Trophoblast cell (in vitro differentiated cells and primary cell): ENCODE measurements at regions not wholly inside any gene's neighbourhood (a gene's known extent, or its start where the extent isn't known, plus 50 kb on each side); places are given as distances from the start of the nearest gene placed in this dataset.

Experiments used
- DNase-seq, 2 donors: peaks; one replicate each; pipeline ENCODE4 v3.0.0-alpha.2; 2016
- H2AFZ ChIP-seq: 2 replicates; pipeline ENCODE4 v1.6.1; 2013; ENCODE audit warnings: low read length, moderate library complexity, mild to moderate bottlenecking; ENCODE audit not compliant: insufficient read depth, poor library complexity
- H2AK5ac ChIP-seq: 2 replicates; pipeline ENCODE4 v1.6.1; 2013; ENCODE audit warnings: mild to moderate bottlenecking, low read length
- H2BK120ac ChIP-seq: 2 replicates; pipeline ENCODE4 v1.6.1; 2013; ENCODE audit warnings: low read length, mild to moderate bottlenecking, moderate library complexity; ENCODE audit not compliant: insufficient read depth, poor library complexity
- H2BK12ac ChIP-seq: 2 replicates; pipeline ENCODE4 v1.6.1; 2013; ENCODE audit warnings: mild to moderate bottlenecking, low read length, moderate library complexity
- H2BK5ac ChIP-seq: 2 replicates; pipeline ENCODE4 v1.6.1; 2013; ENCODE audit warnings: low read length, low read depth, moderate library complexity, mild to moderate bottlenecking; ENCODE audit not compliant: poor library complexity
- H3K14ac ChIP-seq: 2 replicates; pipeline ENCODE4 v1.6.1; 2013; ENCODE audit warnings: mild to moderate bottlenecking, low read length
- H3K18ac ChIP-seq: 2 replicates; pipeline ENCODE4 v1.6.1; 2013; ENCODE audit warnings: mild to moderate bottlenecking, low read length
- H3K23ac ChIP-seq: 2 replicates; pipeline ENCODE4 v1.6.1; 2013; ENCODE audit warnings: low read length
- H3K27ac ChIP-seq: 2 replicates; pipeline ENCODE4 v1.5.1; 2013; ENCODE audit warnings: low read depth, mild to moderate bottlenecking, inconsistent platforms, low read length, moderate library complexity
- H3K27me3 ChIP-seq: 2 replicates; pipeline ENCODE4 v1.6.1; 2013; ENCODE audit warnings: inconsistent platforms, mild to moderate bottlenecking, low read length, moderate library complexity; ENCODE audit not compliant: insufficient read depth
- H3K36me3 ChIP-seq, 2 experiments: 1 replicate in 1 of 2; 2 replicates in 1 of 2; pipeline ENCODE4 v1.6.1; 2013; ENCODE audit warnings: low read length in 2 of 2, mild to moderate bottlenecking in 2 of 2, moderate library complexity in 1 of 2; ENCODE audit not compliant: insufficient read depth in 2 of 2, control insufficient read depth in 1 of 2
- H3K4ac ChIP-seq: 2 replicates; pipeline ENCODE4 v1.6.1; 2013; ENCODE audit warnings: low read depth, mild to moderate bottlenecking, low read length, moderate library complexity
- H3K4me1 ChIP-seq, 2 experiments: 1 replicate in 1 of 2; 2 replicates in 1 of 2; pipeline ENCODE4 v1.6.1; 2013; ENCODE audit warnings: low read length in 2 of 2, mild to moderate bottlenecking in 2 of 2, moderate library complexity in 1 of 2; ENCODE audit not compliant: insufficient read depth in 2 of 2, control insufficient read depth in 1 of 2
- H3K4me2 ChIP-seq: 2 replicates; pipeline ENCODE4 v1.6.1; 2013; ENCODE audit warnings: inconsistent platforms, mild to moderate bottlenecking, low read length, moderate library complexity
- H3K4me3 ChIP-seq: 2 replicates; pipeline ENCODE4 v1.5.1; 2013; ENCODE audit warnings: mild to moderate bottlenecking, low read depth, low read length, inconsistent platforms
- H3K79me1 ChIP-seq: one replicate; pipeline ENCODE4 v1.6.1; 2013; ENCODE audit warnings: low read length
- H3K79me2 ChIP-seq: 2 replicates; pipeline ENCODE4 v1.6.1; 2013; ENCODE audit warnings: low read length, mild to moderate bottlenecking; ENCODE audit not compliant: control insufficient read depth, insufficient read depth, poor library complexity
- H3K9ac ChIP-seq: 2 replicates; pipeline ENCODE4 v1.6.1; 2013; ENCODE audit warnings: mild to moderate bottlenecking, low read length
- H3K9me3 ChIP-seq: 2 replicates; pipeline ENCODE4 v1.6.1; 2013; ENCODE audit warnings: low read depth, mild to moderate bottlenecking, control low read depth, inconsistent platforms, low read length; ENCODE audit not compliant: insufficient read depth
- H4K12ac ChIP-seq: 2 replicates; pipeline ENCODE4 v1.6.1; 2013; ENCODE audit warnings: low read depth, mild to moderate bottlenecking, low read length, moderate library complexity
- H4K8ac ChIP-seq: 2 replicates; pipeline ENCODE4 v1.6.1; 2013; ENCODE audit warnings: low read depth, mild to moderate bottlenecking, low read length, moderate library complexity
- H4K91ac ChIP-seq: one replicate; pipeline ENCODE4 v1.6.1; 2013; ENCODE audit warnings: low read depth, mild to moderate bottlenecking, low read length, moderate library complexity
- WGBS: extraction: QIAGEN DNeasy Blood & Tissue Kit; methylation state at CpG from one replicate; pipeline ENCODE4 v1.1.7; 2013; ENCODE audit warnings: missing lambda C conversion rate; ENCODE audit not compliant: insufficient read length, insufficient coverage; ENCODE audit errors: extremely low coverage; 5-methylcytosine and 5-hydroxymethylcytosine counted together

GRCh38 chr17:77657839-77658238 lies 300.7 kb upstream of the TNRC6C start:
- Histone ChIP-seq H3K27ac (no peak overlapping the region), H3K79me1 (no peaks in the 10 kb centered on the region), H4K12ac (no peak overlapping the region), H2BK120ac (no peak overlapping the region), H2AFZ (no peak overlapping the region), H4K91ac (no peak overlapping the region), H4K8ac (no peak overlapping the region), H3K9ac (no peak overlapping the region), H3K23ac (no peak overlapping the region), H3K14ac (no peak overlapping the region), H3K27me3 (no peaks in the 10 kb centered on the region), H3K4me1 (no peaks in the 10 kb centered on the region), H3K4ac (no peak overlapping the region), H3K36me3 (no peaks in the 10 kb centered on the region), H3K4me3 (no peak overlapping the region), H2BK12ac (no peak overlapping the region), H3K4me2 (no peak overlapping the region), H2BK5ac (no peak overlapping the region), H3K79me2 (no peaks in the 10 kb centered on the region), H3K18ac (no peak overlapping the region), H2AK5ac (no peak overlapping the region), H3K9me3 (peaks cover 1% of the 10 kb centered on the region)
- no peak for DNase-seq
- WGBS, result no CpG with 5 or more reads among the region's 6 CpGs

- Histone ChIP-seq H3K9ac (no peak overlapping the region), H3K27ac (no peak overlapping the region), H3K18ac (no peak overlapping the region), H4K91ac (no peak overlapping the region), H2BK120ac (no peak overlapping the region), H3K9me3 (peaks cover 5% of the 10 kb centered on the region), H2BK12ac (no peak overlapping the region), H3K23ac (no peak overlapping the region), H3K4me3 (no peak overlapping the region), H3K4me2 (no peak overlapping the region), H3K27me3 (no peaks in the 10 kb centered on the region), H4K12ac (no peak overlapping the region), H3K79me1 (no peaks in the 10 kb centered on the region), H3K4me1 (no peaks in the 10 kb centered on the region), H2AFZ (no peak overlapping the region), H3K79me2 (no peaks in the 10 kb centered on the region), H3K14ac (no peak overlapping the region), H4K8ac (no peak overlapping the region), H3K4ac (no peak overlapping the region), H2BK5ac (no peak overlapping the region), H2AK5ac (no peak overlapping the region), H3K36me3 (no peaks in the 10 kb centered on the region)
- WGBS, result no CpG with 5 or more reads among the region's 4 CpGs
- no peak for DNase-seq
Observed at GRCh38 chr17:77660524-77660923, 298.0 kb upstream of the TNRC6C start.

- H2BK5ac ChIP-seq, result no peak overlapping the region
- H2BK120ac ChIP-seq, result no peak overlapping the region
- no peaks in the 10 kb centered on the region for H3K79me2 ChIP-seq
- no peak overlapping the region for H3K4me3 ChIP-seq
- no peak overlapping the region for H3K4me2 ChIP-seq
- DNase-seq, result no peak
- no peak overlapping the region for H4K8ac ChIP-seq
- no peak overlapping the region for H2AFZ ChIP-seq
- H2AK5ac ChIP-seq, result no peak overlapping the region
- WGBS, result no CpG with 5 or more reads among the region's 4 CpGs
- no peaks in the 10 kb centered on the region for H3K27me3 ChIP-seq
- no peak overlapping the region for H4K12ac ChIP-seq
- H3K9me3 ChIP-seq, result peaks cover 5% of the 10 kb centered on the region
- no peak overlapping the region for H3K18ac ChIP-seq
- no peaks in the 10 kb centered on the region for H3K36me3 ChIP-seq
- H3K79me1 ChIP-seq, result no peaks in the 10 kb centered on the region
- H3K9ac ChIP-seq, result no peak overlapping the region
- H3K27ac ChIP-seq, result no peak overlapping the region
- no peak overlapping the region for H3K14ac ChIP-seq
- H3K4me1 ChIP-seq, result no peaks in the 10 kb centered on the region
- H3K4ac ChIP-seq, result no peak overlapping the region
- no peak overlapping the region for H2BK12ac ChIP-seq
- H4K91ac ChIP-seq, result no peak overlapping the region
- H3K23ac ChIP-seq, result no peak overlapping the region
Observed at GRCh38 chr17:77662833-77663232, 295.7 kb upstream of the TNRC6C start.

GRCh38 chr17:77664097-77664729 lies 294.3 kb upstream of the TNRC6C start:
- WGBS, result no CpG with 5 or more reads among the region's 13 CpGs
- Histone ChIP-seq H3K36me3 (no peaks in the 10 kb centered on the region), H3K23ac (no peak overlapping the region), H3K4me3 (no peak overlapping the region), H2BK5ac (no peak overlapping the region), H2BK120ac (no peak overlapping the region), H3K27ac (no peak overlapping the region), H2AK5ac (no peak overlapping the region), H3K18ac (no peak overlapping the region), H3K4me1 (no peaks in the 10 kb centered on the region), H3K79me2 (no peaks in the 10 kb centered on the region), H2AFZ (no peak overlapping the region), H3K27me3 (no peaks in the 10 kb centered on the region), H3K79me1 (no peaks in the 10 kb centered on the region), H3K14ac (no peak overlapping the region), H4K12ac (no peak overlapping the region), H4K91ac (no peak overlapping the region), H4K8ac (no peak overlapping the region), H3K9me3 (peaks cover 7% of the 10 kb centered on the region), H2BK12ac (no peak overlapping the region), H3K4ac (no peak overlapping the region), H3K9ac (no peak overlapping the region), H3K4me2 (no peak overlapping the region)
- DNase-seq, result no peak
